ACHN (cell line): ENCODE measurements at regions not wholly inside any gene's neighbourhood (a gene's known extent, or its start where the extent isn't known, plus 50 kb on each side); places are given as distances from the start of the nearest gene placed in this dataset.
"Not testable (repeated sequence)": the region's sequence is repeated elsewhere in the genome, so short reads cannot be mapped to it uniquely, and the experiment has no call there.

Experiments
- DNase-seq: peaks from one replicate; pipeline ENCODE4 v3.0.0-alpha.2; 2015
- in situ Hi-C: cut with HindIII; loops from 2 replicates; pipeline ENCODE4 v1.10.0; 2017; ENCODE audit warnings: low sequenced_read_pairs, low pct_ligation_motif_present, low pct_unique_long_range_greater_than_20kb

GRCh38 chr4:156523492-156523891 lies 448.1 kb downstream of the PDGFC start:
- no peak for DNase-seq
- in situ Hi-C loops = no loop called here

DNA sequence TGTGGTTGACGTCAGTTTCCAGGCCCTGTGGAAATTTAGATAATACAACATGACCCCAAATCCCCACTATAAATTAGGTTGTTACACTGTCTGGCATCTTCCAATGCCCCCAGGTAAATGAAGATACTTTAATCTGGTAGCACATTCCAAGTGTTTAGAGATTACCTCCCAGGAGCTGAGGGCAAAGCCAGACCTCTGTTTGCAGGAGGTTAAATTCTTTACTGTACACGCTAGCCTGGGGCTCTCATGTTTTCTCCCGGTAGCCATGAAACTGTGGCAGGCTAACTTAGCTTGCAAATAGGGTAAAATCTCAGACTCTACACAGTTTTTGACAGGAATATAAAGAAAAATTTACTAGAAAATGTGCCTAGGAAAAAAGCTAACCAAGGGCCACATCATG lies 450.0 kb downstream of the PDGFC start:
- no peak for DNase-seq
- in situ Hi-C loops = no loop called here

DNA sequence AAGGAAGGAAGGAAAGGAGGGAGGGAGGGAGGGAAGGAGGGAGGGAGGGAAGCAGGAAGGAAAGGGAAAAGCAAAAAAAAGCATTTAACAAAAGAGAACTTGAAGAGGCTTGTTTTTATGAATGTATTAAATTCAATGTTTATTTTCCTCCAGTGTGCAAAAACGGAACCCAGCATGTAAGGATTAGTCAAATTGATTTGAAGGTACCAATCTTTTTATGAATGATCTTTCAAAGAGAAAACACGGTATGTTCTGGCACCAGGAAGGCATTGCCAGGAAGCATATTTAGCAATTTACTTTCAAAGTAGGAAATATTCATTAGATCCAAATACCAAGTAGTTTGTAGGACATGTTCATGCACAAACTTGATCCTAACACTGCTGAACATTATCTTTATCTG lies 453.6 kb downstream of the PDGFC start:
- DNase-seq = no peak
- in situ Hi-C loops = no loop called here

- in situ Hi-C loops = no loop called here
These were observed 454.1 kb downstream of the PDGFC start for GRCh38 chr4:156517546-156517945.

DNA sequence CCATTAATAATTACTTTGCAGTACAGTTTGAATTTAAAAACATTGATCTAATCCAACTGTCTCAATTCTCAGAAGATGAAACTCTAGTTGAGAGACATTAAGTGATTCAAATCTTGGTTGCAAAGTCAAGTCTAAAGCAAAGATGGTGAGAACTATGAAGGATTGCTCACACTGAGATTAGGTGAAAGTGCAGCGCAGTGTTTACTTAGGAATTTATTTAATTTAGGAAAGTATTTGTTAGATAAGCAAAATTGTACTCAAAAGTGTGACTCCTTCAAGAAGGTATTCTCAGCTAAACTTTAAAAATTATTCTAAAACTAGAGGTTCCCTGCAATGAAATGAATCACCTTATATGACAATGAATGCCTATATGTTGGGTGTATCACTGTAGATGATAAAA lies 454.9 kb downstream of the PDGFC start:
- in situ Hi-C loops = no loop called here
- no peak for DNase-seq

More at GRCh38 chr4:156517546-156517945, 454.1 kb downstream of the PDGFC start:
- DNase-seq = no peak

DNA sequence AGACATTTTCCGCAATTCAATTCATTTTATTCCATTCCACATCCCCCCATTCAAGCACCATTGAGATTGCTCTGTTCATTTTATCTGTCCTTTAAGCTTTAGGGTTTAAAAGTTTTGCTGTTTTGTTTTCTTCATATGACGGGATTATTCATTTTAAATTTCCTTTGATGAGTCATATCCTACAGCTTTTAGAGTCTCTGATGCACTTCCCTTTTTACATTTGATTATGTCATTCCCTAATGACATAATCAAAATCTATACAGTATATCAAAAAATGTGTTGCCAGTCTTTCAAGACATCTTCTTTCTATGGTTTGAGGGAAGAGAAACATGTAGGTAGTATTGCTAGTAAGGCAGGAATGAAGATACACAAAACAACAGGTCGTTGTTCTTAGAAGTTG lies 456.3 kb downstream of the PDGFC start:
- in situ Hi-C loops = no loop called here
- DNase-seq = no peak

- in situ Hi-C loops = no loop called here
- DNase-seq = no peak
These were observed 459.0 kb downstream of the PDGFC start for GRCh38 chr4:156512622-156513021.

- DNase-seq, in situ Hi-C loops: not testable (repeated sequence)
These were observed 461.7 kb downstream of the PDGFC start for GRCh38 chr4:156509921-156510320.

- DNase-seq = no peak
- in situ Hi-C loops = no loop called here
These were observed 466.2 kb downstream of the PDGFC start for GRCh38 chr4:156505341-156505955.

- DNase-seq = no peak
- in situ Hi-C loops = no loop called here
These were observed 468.5 kb downstream of the PDGFC start for GRCh38 chr4:156503119-156503518.

GRCh38 chr4:156501962-156502361 lies 469.6 kb downstream of the PDGFC start:
- in situ Hi-C loops = no loop called here
- no peak for DNase-seq

DNA sequence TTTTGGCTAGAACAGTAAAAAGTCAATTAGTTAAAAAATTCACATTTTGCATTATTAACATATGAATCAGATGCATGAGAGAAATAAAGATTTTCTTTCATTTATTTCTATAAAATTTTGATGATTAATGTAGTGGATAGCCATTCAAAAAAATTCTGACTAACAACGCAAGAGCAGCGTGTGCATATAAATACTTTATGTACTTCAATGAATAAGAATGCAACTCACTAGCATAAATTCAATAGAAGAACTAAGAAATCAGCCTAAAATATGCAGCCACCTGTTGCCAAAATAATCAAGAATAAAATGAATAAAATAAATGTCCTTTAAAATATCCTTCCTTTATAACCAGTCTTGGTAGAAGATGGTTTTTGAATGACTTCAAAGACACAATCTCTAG lies 471.9 kb downstream of the PDGFC start:
- in situ Hi-C loops = no loop called here
- DNase-seq = no peak

DNA sequence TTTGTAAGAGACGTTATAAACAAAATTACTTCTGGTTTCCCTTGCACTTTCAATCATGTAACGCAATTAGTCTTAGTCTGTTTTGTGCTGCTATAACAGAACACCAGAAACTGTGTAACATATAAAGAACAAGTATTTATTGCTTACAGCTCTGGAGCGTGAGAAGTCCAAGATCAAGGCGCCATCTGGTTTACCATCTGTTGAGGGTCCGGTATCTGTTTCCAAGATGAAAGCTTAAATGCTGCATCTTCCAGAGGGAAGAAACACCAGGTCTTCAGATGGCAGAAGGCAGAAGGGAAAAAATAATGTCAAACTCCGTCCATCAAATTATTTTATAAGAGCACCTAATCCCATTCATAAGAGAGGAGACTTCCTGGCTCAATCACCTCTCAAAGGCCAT lies 474.1 kb downstream of the PDGFC start:
- no peak for DNase-seq
- in situ Hi-C loops = no loop called here

- in situ Hi-C loops = no loop called here
- DNase-seq = no peak
These were observed 474.8 kb downstream of the PDGFC start for GRCh38 chr4:156496797-156497196.

- in situ Hi-C loops = no loop called here
- DNase-seq = no peak
These were observed 475.8 kb downstream of the PDGFC start for GRCh38 chr4:156495836-156496235.

DNA sequence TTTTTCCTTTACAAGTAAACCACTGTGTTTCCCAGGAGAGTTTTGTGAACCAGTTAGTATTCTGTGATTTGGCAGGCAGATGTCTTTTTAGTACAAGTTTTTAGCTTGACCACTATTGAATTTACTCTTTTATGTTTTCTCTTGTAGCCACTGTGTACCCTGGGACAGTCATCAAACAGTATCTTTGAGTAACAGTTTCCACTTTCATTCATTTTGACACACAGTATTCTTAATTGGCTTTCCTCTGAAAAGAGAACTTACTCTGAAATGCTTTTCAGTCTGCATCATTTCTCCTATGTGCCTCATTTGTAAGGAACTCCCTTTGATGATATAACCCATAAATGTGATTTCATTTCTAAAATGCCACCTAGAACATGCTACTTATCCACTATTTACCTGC lies 476.5 kb downstream of the PDGFC start:
- in situ Hi-C loops = no loop called here
- DNase-seq = no peak

- in situ Hi-C loops = no loop called here
- no peak for DNase-seq
These were observed 477.7 kb downstream of the PDGFC start for GRCh38 chr4:156493858-156494257.

DNA sequence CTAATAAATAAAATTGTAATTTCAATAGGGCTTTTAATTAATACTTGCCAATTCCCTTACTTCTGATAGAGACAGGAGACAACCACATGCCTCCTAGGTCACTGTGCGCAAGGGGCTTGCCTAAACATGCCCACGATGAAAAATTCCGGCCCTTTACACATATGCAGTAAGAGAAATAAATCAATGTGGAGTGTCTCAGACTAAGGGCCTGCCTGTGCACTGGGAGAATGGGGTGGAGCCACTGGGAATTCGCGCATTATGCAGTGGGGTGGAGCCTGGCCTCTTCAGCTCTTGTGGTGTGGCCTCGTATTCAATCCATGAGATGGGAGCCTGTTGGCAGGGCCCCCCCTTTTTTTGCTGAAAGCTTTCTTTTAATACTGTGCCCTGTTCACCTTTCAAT lies 484.5 kb downstream of the PDGFC start:
- no peak for DNase-seq
- in situ Hi-C loops = no loop called here

- in situ Hi-C loops = no loop called here
- no peak for DNase-seq
These were observed 489.8 kb downstream of the PDGFC start for GRCh38 chr4:156481845-156482244.

DNA sequence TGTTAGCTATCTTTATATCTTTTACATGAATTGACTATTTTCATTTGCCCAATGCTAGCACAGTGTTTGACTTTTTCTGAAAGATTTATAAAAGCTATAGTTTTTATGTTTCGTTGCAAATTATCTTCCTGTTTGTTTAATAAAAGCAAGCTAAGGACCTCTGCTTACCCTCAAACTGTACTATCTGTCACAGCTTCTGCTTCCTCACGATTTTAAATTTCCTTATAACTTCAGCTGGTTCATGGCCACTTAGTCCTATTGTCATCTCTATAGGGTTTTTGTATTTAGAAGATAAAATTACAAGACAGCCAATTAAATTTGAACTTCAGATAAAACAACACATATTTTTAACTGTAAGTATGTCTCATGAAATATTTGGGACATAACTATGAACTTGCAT lies 494.0 kb downstream of the PDGFC start:
- DNase-seq = no peak
- in situ Hi-C loops = no loop called here

- peak; percentile 96 for DNase-seq
- in situ Hi-C loops = no loop called here
These were observed 495.2 kb downstream of the PDGFC start for GRCh38 chr4:156476359-156476758.
